H1 (cell line): ENCODE measurements at regions not wholly inside any gene's neighbourhood (a gene's known extent, or its start where the extent isn't known, plus 50 kb on each side); places are given as distances from the start of the nearest gene placed in this dataset.

Experiments used
- CTCF ChIA-PET: fragments of 300-600 bp; sonication (Branson Sonifier 250); formaldehyde crosslinking; loops from one replicate; lab custom pipeline; 2021; ENCODE audit not compliant: partially characterized antibody; lab: Charles Lee
- POLR2A ChIA-PET: fragments of 300-600 bp; sonication (Branson Sonifier 250); formaldehyde crosslinking; loops from one replicate; lab custom pipeline; 2021; ENCODE audit warnings: inconsistent platforms; ENCODE audit not compliant: partially characterized antibody; lab: Charles Lee
- DNase-seq, 2 experiments: peaks; one replicate each; pipeline versions ENCODE4 v3.0.0 to v3.0.0-alpha.2; 2010 to 2022; ENCODE audit warnings: low spot score in 2 of 2, low read depth in 1 of 2, mixed read lengths in 1 of 2
- FAIRE-seq: peaks from 2 replicates; lab custom pipeline; 2011; peaks lifted over from hg19 to GRCh38; lab: Jason Lieb, UNC
- H2AFZ ChIP-seq: 2 replicates; pipeline ENCODE4 v1.8.1; 2012; ENCODE audit warnings: low read length, inconsistent platforms
- H2AK5ac ChIP-seq: 2 replicates; pipeline ENCODE4 v1.6.1; 2013; ENCODE audit warnings: low read depth, low read length
- H2BK120ac ChIP-seq: replicated peaks from 2 replicates; pipeline ENCODE3; 2013; ENCODE audit warnings: low read depth, low read length, inconsistent platforms
- H2BK12ac ChIP-seq: 2 replicates; pipeline ENCODE4 v1.6.1; 2013; ENCODE audit warnings: low read depth, low read length
- H2BK15ac ChIP-seq: 2 replicates; pipeline ENCODE4 v1.6.1; 2013; ENCODE audit warnings: low read length
- H2BK20ac ChIP-seq: 2 replicates; pipeline ENCODE4 v1.6.1; 2013; ENCODE audit warnings: low read length
- H2BK5ac ChIP-seq: 2 replicates; pipeline ENCODE4 v1.6.1; 2013; ENCODE audit warnings: low read depth, low read length
- H3K14ac ChIP-seq: 2 replicates; pipeline ENCODE4 v1.6.1; 2013; ENCODE audit warnings: inconsistent platforms; ENCODE audit not compliant: insufficient read length
- H3K18ac ChIP-seq: 2 replicates; pipeline ENCODE4 v1.6.1; 2013; ENCODE audit warnings: low read length; ENCODE audit errors: extremely low read depth
- H3K23ac ChIP-seq: 2 replicates; pipeline ENCODE4 v1.6.1; 2013; ENCODE audit warnings: inconsistent platforms; ENCODE audit not compliant: insufficient read length
- H3K23me2 ChIP-seq: 2 replicates; pipeline ENCODE4 v1.6.1; 2013; ENCODE audit warnings: low read depth, low read length
- H3K27ac ChIP-seq: 2 replicates; pipeline ENCODE4 v1.6.1; 2011; ENCODE audit warnings: low read depth, low read length, inconsistent platforms
- H3K27me3 ChIP-seq, 4 experiments: replicated peaks in 1 of 4; 1 replicate in 1 of 4; 2 replicates in 3 of 4; pipeline versions ENCODE4 v1.6.1 to v1.8.1; 2011 to 2013; ENCODE audit warnings: low read length in 3 of 4, mild to moderate bottlenecking in 3 of 4, inconsistent platforms in 2 of 4, mixed read lengths in 2 of 4, moderate library complexity in 1 of 4; ENCODE audit not compliant: control insufficient read depth in 3 of 4, insufficient read depth in 3 of 4; ENCODE audit errors: extremely low read depth in 1 of 4
- H3K36me3 ChIP-seq, 4 experiments: 2 replicates each; pipeline versions ENCODE4 v1.6.1 to v1.8.1; 2011 to 2013; ENCODE audit warnings: mild to moderate bottlenecking in 4 of 4, low read length in 3 of 4, moderate library complexity in 2 of 4, control low read depth in 1 of 4, inconsistent platforms in 1 of 4; ENCODE audit not compliant: insufficient read depth in 4 of 4, control insufficient read depth in 2 of 4
- H3K4ac ChIP-seq: replicated peaks from 2 replicates; pipeline ENCODE3; 2013; ENCODE audit warnings: low read length, low read depth, mixed read lengths, inconsistent platforms; ENCODE audit not compliant: insufficient read length
- H3K4me1 ChIP-seq, 4 experiments: replicated peaks in 1 of 4; 1 replicate in 1 of 4; 2 replicates in 3 of 4; pipeline versions ENCODE4 v1.6.1 to v1.8.1; 2011 to 2013; ENCODE audit warnings: low read length in 3 of 4, inconsistent platforms in 2 of 4, mixed read lengths in 1 of 4; ENCODE audit not compliant: insufficient read depth in 4 of 4, control insufficient read depth in 3 of 4
- H3K4me2 ChIP-seq, 2 experiments: 2 replicates each; pipeline versions ENCODE4 v1.6.1 to v1.8.1; 2011 to 2013; ENCODE audit warnings: low read depth in 2 of 2, low read length in 2 of 2, control low read depth in 1 of 2, inconsistent platforms in 1 of 2, mild to moderate bottlenecking in 1 of 2; ENCODE audit not compliant: insufficient read depth in 1 of 2
- H3K4me3 ChIP-seq, 4 experiments: fragments of 200-600, 300-600 bp in 1 of 4; sonication (generic), shearing (Covaris generic), sonication (Bioruptor Twin) in 1 of 4; 2 replicates each; pipeline versions ENCODE4 v1.5.1 to v1.8.1; 2011 to 2016; ENCODE audit warnings: low read length in 4 of 4, low read depth in 3 of 4, control low read depth in 2 of 4, inconsistent platforms in 2 of 4, mild to moderate bottlenecking in 2 of 4, mixed read lengths in 1 of 4, moderate library complexity in 1 of 4; ENCODE audit not compliant: insufficient read depth in 2 of 4; ENCODE audit errors: extremely low read depth in 1 of 4
- H3K56ac ChIP-seq: replicated peaks from 2 replicates; pipeline ENCODE3; 2013; ENCODE audit warnings: low read depth, mild to moderate bottlenecking, mixed read lengths, low read length, inconsistent platforms; ENCODE audit not compliant: insufficient read length
- H3K79me1 ChIP-seq: 2 replicates; pipeline ENCODE4 v1.6.1; 2013; ENCODE audit warnings: low read depth, low read length, control low read depth
- H3K79me2 ChIP-seq, 2 experiments: 2 replicates each; pipeline versions ENCODE4 v1.6.1 to v1.8.1; 2012 to 2013; ENCODE audit warnings: low read length in 2 of 2, mild to moderate bottlenecking in 2 of 2, inconsistent platforms in 1 of 2; ENCODE audit not compliant: insufficient read depth in 2 of 2, control insufficient read depth in 1 of 2
- H3K9ac ChIP-seq, 4 experiments: replicated peaks in 1 of 4; 1 replicate in 1 of 4; 2 replicates in 3 of 4; pipeline versions ENCODE4 v1.6.1 to v1.8.1; 2011 to 2013; ENCODE audit warnings: low read depth in 3 of 4, low read length in 3 of 4, control low read depth in 2 of 4, mild to moderate bottlenecking in 2 of 4, moderate library complexity in 2 of 4, inconsistent platforms in 1 of 4; ENCODE audit errors: extremely low read depth in 1 of 4
- H3K9me3 ChIP-seq, 2 experiments: 2 replicates each; pipeline versions ENCODE4 v1.6.1 to v1.8.1; 2012 to 2013; ENCODE audit warnings: mild to moderate bottlenecking in 2 of 2, moderate library complexity in 2 of 2, control low read depth in 1 of 2, inconsistent platforms in 1 of 2, low read depth in 1 of 2, low read length in 1 of 2, mixed read lengths in 1 of 2; ENCODE audit not compliant: insufficient read depth in 2 of 2
- H4K20me1 ChIP-seq, 2 experiments: replicated peaks in 1 of 2; 2 replicates each; pipeline versions ENCODE3 to v1.8.1; 2011 to 2013; ENCODE audit warnings: inconsistent platforms in 2 of 2, low read length in 2 of 2, mild to moderate bottlenecking in 1 of 2; ENCODE audit not compliant: insufficient read depth in 2 of 2, control insufficient read depth in 1 of 2
- H4K5ac ChIP-seq: 2 replicates; pipeline ENCODE4 v1.6.1; 2013; ENCODE audit warnings: low read length, low read depth, mixed read lengths, inconsistent platforms; ENCODE audit not compliant: insufficient read length
- H4K8ac ChIP-seq: 2 replicates; pipeline ENCODE4 v1.8.0; 2013; ENCODE audit warnings: mild to moderate bottlenecking, moderate library complexity, low read length, inconsistent platforms; ENCODE audit not compliant: insufficient read depth; ENCODE audit errors: extremely low read depth
- H4K91ac ChIP-seq: replicated peaks from 2 replicates; pipeline ENCODE3; 2013; ENCODE audit warnings: low read length, mixed read lengths, inconsistent platforms; ENCODE audit not compliant: insufficient read length
- CBX8 ChIP-seq: fragments of 300-800, 300-1000 bp; sonication (generic); IDR thresholded peaks from 2 replicates; pipeline ENCODE4 v1.7.1; 2016; ENCODE audit warnings: low read depth, low read length, borderline replicate concordance
- CHD2 ChIP-seq: IDR thresholded peaks from 2 replicates; pipeline ENCODE4 v1.6.1; 2012; ENCODE audit warnings: low read length, improper control_type of control experiment
- POLR2AphosphoS5 ChIP-seq: IDR thresholded peaks from 2 replicates; pipeline ENCODE4 v1.6.1; 2011; ENCODE audit warnings: low read depth, low read length
- SP1 ChIP-seq: IDR thresholded peaks from 2 replicates; pipeline ENCODE4 v1.6.1; 2011; ENCODE audit warnings: low read depth, low read length
- TAF1 ChIP-seq: IDR thresholded peaks from 2 replicates; pipeline ENCODE4 v1.6.1; 2011; ENCODE audit warnings: mild to moderate bottlenecking, low read depth, low read length
- WGBS, 2 experiments: shearing (Covaris generic) in 1 of 2; methylation state at CpG; one replicate each; pipeline versions ENCODE4 v1.1.6 to v1.1.7; 2013 to 2015; ENCODE audit warnings: low lambda C conversion rate in 2 of 2, mixed read lengths in 2 of 2, inconsistent platforms in 1 of 2, low coverage in 1 of 2, missing lambda C conversion rate in 1 of 2; ENCODE audit not compliant: insufficient replicate concordance in 2 of 2, insufficient coverage in 1 of 2, insufficient read length in 1 of 2; ENCODE audit errors: extremely low coverage in 1 of 2, missing lambda C conversion rate in 1 of 2; 5-methylcytosine and 5-hydroxymethylcytosine counted together
- TF ChIP-seq, protein P1 (sequence below): IDR thresholded peaks from 2 replicates; pipeline ENCODE4 v1.6.1; 2012; ENCODE audit warnings: low read length, inconsistent platforms

DNA sequence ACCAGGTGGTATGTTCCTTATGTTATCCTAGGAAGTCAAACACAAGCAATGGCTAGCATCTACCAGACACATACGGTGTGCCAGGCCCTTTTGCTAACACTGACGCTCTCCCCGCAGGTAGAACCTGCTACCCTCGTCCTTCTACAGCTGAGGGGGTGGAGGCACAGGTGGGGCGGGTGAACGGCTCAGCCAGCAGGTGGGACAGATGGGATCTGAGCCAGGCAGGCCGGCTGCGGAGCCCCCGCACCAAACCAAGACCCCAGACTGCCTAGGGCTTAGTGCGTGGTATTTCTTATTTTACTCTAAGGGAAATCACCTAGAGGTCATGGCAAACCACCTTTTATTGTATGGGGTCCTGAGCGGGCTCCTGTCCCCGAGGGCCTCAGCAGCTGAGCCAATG lies 53.9 kb upstream of the PCSK6 start:
- H3K27ac ChIP-seq = no peak overlapping the region
- ChIA-PET CTCF (interaction anchor here (0.5 kb wide), 1 partner anchor 203 kb away, joined by 3 read pairs; no protein-coding TSS in a partner anchor), POLR2A (no interaction called here)
- H2BK15ac ChIP-seq = no peak overlapping the region
- H2AK5ac ChIP-seq = no peak overlapping the region
- no peak overlapping the region for H2BK5ac ChIP-seq
- no peak overlapping the region for H2BK120ac ChIP-seq
- no peak for DNase-seq
- no peak overlapping the region for H3K56ac ChIP-seq
- no peaks in the 10 kb centered on the region for H3K27me3 ChIP-seq
- FAIRE-seq = no peak
- H2BK12ac ChIP-seq = no peak overlapping the region
- no peaks in the 10 kb centered on the region for H4K20me1 ChIP-seq
- 88% methylated on average over 12 of the region's 12 CpGs; no CpG with 5 or more reads in 1 of the 2 experiments for WGBS, 2 experiments
- H3K9me3 ChIP-seq = no peaks in the 10 kb centered on the region
- no peaks in the 10 kb centered on the region for H3K23me2 ChIP-seq
- H3K79me2 ChIP-seq = no peaks in the 10 kb centered on the region
- no peaks in the 10 kb centered on the region for H3K4me1 ChIP-seq
- no peak overlapping the region for H4K8ac ChIP-seq
- no peak overlapping the region for H3K18ac ChIP-seq
- no peak overlapping the region for H4K91ac ChIP-seq
- no peak overlapping the region for H3K4me3 ChIP-seq
- H3K9ac ChIP-seq = no peak overlapping the region
- no peak overlapping the region for H3K23ac ChIP-seq
- no peak overlapping the region for H3K4ac ChIP-seq
- H3K79me1 ChIP-seq = no peaks in the 10 kb centered on the region
- no peak overlapping the region for H4K5ac ChIP-seq
- no peaks in the 10 kb centered on the region for H3K36me3 ChIP-seq
- no peak overlapping the region for H2BK20ac ChIP-seq
- H3K14ac ChIP-seq = no peak overlapping the region
- no peak overlapping the region for H2AFZ ChIP-seq
- no peak overlapping the region for H3K4me2 ChIP-seq
- TF ChIP-seq, protein P1, sequence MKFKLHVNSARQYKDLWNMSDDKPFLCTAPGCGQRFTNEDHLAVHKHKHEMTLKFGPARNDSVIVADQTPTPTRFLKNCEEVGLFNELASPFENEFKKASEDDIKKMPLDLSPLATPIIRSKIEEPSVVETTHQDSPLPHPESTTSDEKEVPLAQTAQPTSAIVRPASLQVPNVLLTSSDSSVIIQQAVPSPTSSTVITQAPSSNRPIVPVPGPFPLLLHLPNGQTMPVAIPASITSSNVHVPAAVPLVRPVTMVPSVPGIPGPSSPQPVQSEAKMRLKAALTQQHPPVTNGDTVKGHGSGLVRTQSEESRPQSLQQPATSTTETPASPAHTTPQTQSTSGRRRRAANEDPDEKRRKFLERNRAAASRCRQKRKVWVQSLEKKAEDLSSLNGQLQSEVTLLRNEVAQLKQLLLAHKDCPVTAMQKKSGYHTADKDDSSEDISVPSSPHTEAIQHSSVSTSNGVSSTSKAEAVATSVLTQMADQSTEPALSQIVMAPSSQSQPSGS = no peak
- no peak for TF ChIP-seq POLR2AphosphoS5
- no peak for TF ChIP-seq TAF1
- TF ChIP-seq CHD2 = no peak
- no peak for TF ChIP-seq SP1
- TF ChIP-seq CBX8 = no peak
